ENCODE measurements at regions not wholly inside any gene's neighbourhood (a gene's known extent, or its start where the extent isn't known, plus 50 kb on each side); places are given as distances from the start of the nearest gene placed in this dataset.

GRCh38 chr7:15937571-15937970 lies 251.1 kb upstream of the MEOX2 start:
- Histone ChIP-seq H3K9me3 (replicated peaks; ENCODE audit: control insufficient read depth, insufficient read depth, low read depth, low read length) (no peaks in the 10 kb centered on the region), H4K20me1 (replicated peaks; ENCODE audit: control insufficient read depth, insufficient read depth, low read length) (no peaks in the 10 kb centered on the region), H3K9ac (ENCODE audit: insufficient read depth in 1 of 2, low read depth in 2 of 2, low read length in 2 of 2) (no peak overlapping the region), H2AFZ (ENCODE audit: low read depth, low read length) (no peak overlapping the region), H3K4me1 (replicated peaks in 1 of 2; ENCODE audit: control insufficient read depth in 2 of 2, insufficient read depth in 2 of 2, low read length in 2 of 2) (no peaks in the 10 kb centered on the region), H3K9me1 (ENCODE audit: control insufficient read depth, insufficient read depth, low read length) (no peaks in the 10 kb centered on the region), H3K79me2 (ENCODE audit: control insufficient read depth, insufficient read depth, low read length) (no peaks in the 10 kb centered on the region), H3K27ac (ENCODE audit: extremely low read depth, low read depth, low read length) (no peak overlapping the region), H3K4me3 (no peak overlapping the region), H3K36me3 (ENCODE audit: control insufficient read depth, insufficient read depth, low read length) (no peaks in the 10 kb centered on the region), H3K27me3 (ENCODE audit: control insufficient read depth in 2 of 2, insufficient read depth in 2 of 2, low read length in 2 of 2) (no peaks in the 10 kb centered on the region), H3K4me2 (ENCODE audit: insufficient read depth, low read length) (no peak overlapping the region)
- ChIA-PET CTCF (ENCODE audit: low intra/inter-chr PET ratio) (no interaction called here), POLR2A (no interaction called here)
- no peak for DNase-seq (ENCODE audit: extremely low read depth in 1 of 4, low spot score in 3 of 4)
- in situ Hi-C loops (cut with MboI) (no loop called here), intact Hi-C loops (cut with micrococcal nuclease) (no loop called here)
- no peak for FAIRE-seq
- no peak for ATAC-seq
- BruUV-seq (replicated peaks), result no TSS peak
- no peak for TF ChIP-seq CHCHD3 (CRISPR knock-in tag; IDR thresholded peaks at IDR 0.05)
- TF ChIP-seq POLR2A (conservative IDR thresholded peaks at IDR 0.05), result no peak
- TF ChIP-seq NFE2L1 (tag; IDR thresholded peaks at IDR 0.05; ENCODE audit: borderline replicate concordance, low read depth), result no peak
- TF ChIP-seq DLX4 (CRISPR knock-in tag; IDR thresholded peaks at IDR 0.05), result no peak
- TF ChIP-seq PHF8 (IDR thresholded peaks at IDR 0.05; ENCODE audit: borderline replicate concordance, low read length), result no peak
- no peak for TF ChIP-seq MTF1 (CRISPR knock-in tag; IDR thresholded peaks at IDR 0.05; ENCODE audit: borderline replicate concordance)
- no peak for TF ChIP-seq HCFC1 (IDR thresholded peaks at IDR 0.05; ENCODE audit: low read depth, low read length)
- TF ChIP-seq ZNF274 (IDR thresholded peaks at IDR 0.05; ENCODE audit: borderline replicate concordance, low read depth, low read length), result no peak
- no peak for TF ChIP-seq HES1 (IDR thresholded peaks at IDR 0.05; ENCODE audit: low read depth)
- no peak for TF ChIP-seq XRCC5 (IDR thresholded peaks at IDR 0.05; ENCODE audit: low read depth, low read length)
- no peak for TF ChIP-seq ESRRA (IDR thresholded peaks at IDR 0.05; ENCODE audit: borderline replicate concordance, low read depth)
- no peak for TF ChIP-seq ARID4B (CRISPR knock-in tag; IDR thresholded peaks at IDR 0.05)
- TF ChIP-seq HNRNPH1 (optimal IDR thresholded peaks at IDR 0.05; ENCODE audit: low read depth, low read length), result no peak
- TF ChIP-seq RBM39 (optimal IDR thresholded peaks at IDR 0.05; ENCODE audit: low read depth, low read length), result no peak
- no peak for TF ChIP-seq CSDE1 (IDR thresholded peaks at IDR 0.05)
- no peak for TF ChIP-seq IRF9 (tag; IDR thresholded peaks at IDR 0.05)
